Esophagus squamous epithelium (tissue), 5 donors: ENCODE measurements at regions not wholly inside any gene's neighbourhood (a gene's known extent, or its start where the extent isn't known, plus 50 kb on each side); places are given as distances from the start of the nearest gene placed in this dataset.

Source experiments
- DNase-seq: peaks from one replicate; lab custom pipeline; 2025; lab: John Stamatoyannopoulos, UW
- H3K27ac ChIP-seq, 4 donors: fragments of 200-600 bp; sonication (generic); one replicate each; pipeline ENCODE4 v1.5.1; 2016 to 2019; ENCODE audit warnings: mild to moderate bottlenecking in 1 of 4
- H3K27me3 ChIP-seq, 4 donors: fragments of 200-600 bp; sonication (generic); 1 replicate in 3 of 4; 2 replicates in 1 of 4; pipeline versions ENCODE4 v1.5.1 to v1.6.0; 2017 to 2021; ENCODE audit warnings: antibody characterized with exemption in 1 of 4
- H3K36me3 ChIP-seq, 3 donors: fragments of 200-600 bp; sonication (generic); one replicate each; pipeline ENCODE4 v1.5.1; 2016 to 2019
- H3K4me1 ChIP-seq, 3 donors: fragments of 200-600 bp; sonication (generic); one replicate each; pipeline ENCODE4 v1.5.1; 2017 to 2019
- H3K4me3 ChIP-seq, 4 donors: fragments of 200-600 bp; sonication (generic); 1 replicate in 3 of 4; 2 replicates in 1 of 4; pipeline ENCODE4 v1.5.1; 2016 to 2019; ENCODE audit warnings: mild to moderate bottlenecking in 2 of 4, moderate library complexity in 1 of 4
- H3K9me3 ChIP-seq, 3 donors: fragments of 200-600 bp; sonication (generic); one replicate each; pipeline ENCODE4 v1.5.1; 2016 to 2019
- POLR2A ChIP-seq, 4 donors: fragments of 450-650 bp; IDR thresholded peaks; one replicate each; pipeline ENCODE4 v1.6.1; 2017; ENCODE audit warnings: antibody characterized with exemption in 4 of 4, mild to moderate bottlenecking in 4 of 4, moderate library complexity in 3 of 4
- WGBS, 2 donors: methylation state at CpG; one replicate each; pipeline ENCODE4 v1.1.5; 2018; 5-methylcytosine and 5-hydroxymethylcytosine counted together
- intact Hi-C: fragments of 100-400 bp; cut with DNase I; formaldehyde crosslinking; loops from one replicate; pipeline ENCODE4 v1.15.0; 2022
- TF ChIP-seq, protein P1 (sequence below), 6 experiments: fragments of 450-650 bp in 4 of 6; fragments of 200-600 bp in 2 of 6; sonication (generic) in 2 of 6; IDR thresholded peaks; one replicate each; pipeline ENCODE4 v1.5.1; 2016 to 2019; ENCODE audit warnings: antibody characterized with exemption in 6 of 6, mild to moderate bottlenecking in 4 of 6, moderate library complexity in 4 of 6
- donor health status: DM: yes; HTN: yes; CAD: no.

DNA sequence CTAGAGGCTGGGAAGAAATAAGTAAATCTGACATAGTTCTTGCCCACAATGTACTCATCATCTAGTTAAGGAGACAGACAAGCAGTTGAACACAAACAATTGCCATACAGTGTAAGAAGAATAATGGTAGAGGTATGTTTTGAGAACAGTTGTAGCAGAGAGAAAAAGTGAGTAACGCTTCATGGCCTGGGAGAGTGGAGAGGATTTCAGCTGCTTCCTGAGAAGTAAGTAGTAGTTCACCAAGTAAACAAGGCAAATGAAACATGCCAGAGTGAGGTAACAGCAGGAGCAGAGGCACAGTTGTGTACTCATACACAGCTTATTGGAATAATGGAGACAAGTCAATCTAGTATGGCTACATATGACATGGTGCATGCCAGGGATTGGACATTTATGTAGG lies 53.6 kb upstream of the RAP2C start:
- no peak for TF ChIP-seq POLR2A (IDR thresholded peaks at IDR 0.05)
- TF ChIP-seq, protein P1, sequence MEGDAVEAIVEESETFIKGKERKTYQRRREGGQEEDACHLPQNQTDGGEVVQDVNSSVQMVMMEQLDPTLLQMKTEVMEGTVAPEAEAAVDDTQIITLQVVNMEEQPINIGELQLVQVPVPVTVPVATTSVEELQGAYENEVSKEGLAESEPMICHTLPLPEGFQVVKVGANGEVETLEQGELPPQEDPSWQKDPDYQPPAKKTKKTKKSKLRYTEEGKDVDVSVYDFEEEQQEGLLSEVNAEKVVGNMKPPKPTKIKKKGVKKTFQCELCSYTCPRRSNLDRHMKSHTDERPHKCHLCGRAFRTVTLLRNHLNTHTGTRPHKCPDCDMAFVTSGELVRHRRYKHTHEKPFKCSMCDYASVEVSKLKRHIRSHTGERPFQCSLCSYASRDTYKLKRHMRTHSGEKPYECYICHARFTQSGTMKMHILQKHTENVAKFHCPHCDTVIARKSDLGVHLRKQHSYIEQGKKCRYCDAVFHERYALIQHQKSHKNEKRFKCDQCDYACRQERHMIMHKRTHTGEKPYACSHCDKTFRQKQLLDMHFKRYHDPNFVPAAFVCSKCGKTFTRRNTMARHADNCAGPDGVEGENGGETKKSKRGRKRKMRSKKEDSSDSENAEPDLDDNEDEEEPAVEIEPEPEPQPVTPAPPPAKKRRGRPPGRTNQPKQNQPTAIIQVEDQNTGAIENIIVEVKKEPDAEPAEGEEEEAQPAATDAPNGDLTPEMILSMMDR (IDR thresholded peaks at IDR 0.05) = no peak
- intact Hi-C loops = no loop called here
- no peaks in the 10 kb centered on the region for H3K27me3 ChIP-seq
- H3K4me3 ChIP-seq = no peak overlapping the region
- no peak for DNase-seq
- 80% methylated on average over 1 of the region's 1 CpG for WGBS, 2 donors
- no peaks in the 10 kb centered on the region for H3K9me3 ChIP-seq
- H3K36me3 ChIP-seq = no peaks in the 10 kb centered on the region
- peaks cover 0 to 36% (median 7%) of the 10 kb centered on the region in 3 donors for H3K4me1 ChIP-seq
- peak overlapping the region; percentile 64 to 88 (median 82) for H3K27ac ChIP-seq

DNA sequence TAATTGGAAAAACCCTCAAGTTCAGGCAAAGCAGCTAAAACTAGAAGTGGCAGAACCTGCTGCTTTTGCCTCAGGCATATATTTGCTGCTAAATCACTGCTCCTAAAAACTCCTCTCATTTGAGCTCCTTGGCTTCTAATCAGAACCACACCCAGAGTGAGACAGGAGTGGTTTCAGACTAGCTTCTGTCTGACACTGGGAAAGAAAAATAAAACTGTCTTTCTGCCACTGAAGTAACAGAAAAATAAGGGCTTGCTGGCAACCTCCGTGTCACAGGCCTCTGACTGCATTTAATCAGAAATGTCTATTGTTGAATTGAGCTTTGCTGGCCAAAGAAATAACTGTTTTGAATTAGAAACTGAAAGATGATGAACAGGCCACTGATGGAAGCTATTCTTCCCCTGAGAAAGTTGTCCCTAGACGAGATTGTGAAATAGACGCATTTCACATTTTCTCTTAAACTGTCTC lies 52.1 kb upstream of the RAP2C start:
- Histone ChIP-seq H3K9me3 (no peaks in the 10 kb centered on the region), H3K4me3 (peak overlapping the region in 3 of 4 donors; percentile 21 to 26 (median 22)), H3K36me3 (no peaks in the 10 kb centered on the region), H3K27me3 (no peaks in the 10 kb centered on the region), H3K4me1 (peaks cover 0 to 40% (median 7%) of the 10 kb centered on the region in 3 donors), H3K27ac (peak overlapping the region; percentile 64 to 88 (median 82))
- DNase-seq = no peak
- intact Hi-C loops = no loop called here
- WGBS, 2 donors = 22 to 39% methylated on average over 3 of the region's 3 CpGs
- no peak for TF ChIP-seq POLR2A (IDR thresholded peaks at IDR 0.05)
- TF ChIP-seq, protein P1 (IDR thresholded peaks at IDR 0.05) = no peak

DNA sequence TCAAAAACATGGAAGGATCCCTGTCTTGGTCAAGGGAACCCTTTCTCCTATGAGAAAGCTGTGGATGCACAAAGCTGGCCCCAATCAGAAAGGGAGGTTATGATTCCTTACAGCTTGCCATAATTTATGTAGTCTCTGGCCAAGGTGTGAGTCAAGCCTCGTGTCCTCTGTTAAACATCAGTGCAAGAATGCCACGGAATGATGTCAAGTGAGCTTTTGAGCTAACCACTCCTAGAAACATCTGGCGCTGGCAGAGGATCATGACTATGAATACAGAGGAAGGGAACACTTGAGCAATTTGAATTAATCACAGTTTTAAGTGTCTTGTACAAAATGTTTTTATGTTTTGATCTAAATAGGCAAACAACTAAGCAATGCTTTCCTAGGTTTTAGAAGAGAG lies 51.5 kb upstream of the RAP2C start:
- intact Hi-C loops = no loop called here
- no peaks in the 10 kb centered on the region for H3K27me3 ChIP-seq
- H3K36me3 ChIP-seq = no peaks in the 10 kb centered on the region
- peak; percentile 0 for DNase-seq
- no peak for TF ChIP-seq POLR2A (IDR thresholded peaks at IDR 0.05)
- TF ChIP-seq, protein P1 (IDR thresholded peaks at IDR 0.05) = no peak
- peak overlapping the region in 3 of 4 donors; percentile 21 to 26 (median 22) for H3K4me3 ChIP-seq
- WGBS, 2 donors = 17 to 30% methylated on average over 2 to 3 of the region's 3 CpGs
- H3K9me3 ChIP-seq = no peaks in the 10 kb centered on the region
- peaks cover 0 to 41% (median 7%) of the 10 kb centered on the region in 3 donors for H3K4me1 ChIP-seq
- H3K27ac ChIP-seq = peak overlapping the region; percentile 64 to 88 (median 82)

DNA sequence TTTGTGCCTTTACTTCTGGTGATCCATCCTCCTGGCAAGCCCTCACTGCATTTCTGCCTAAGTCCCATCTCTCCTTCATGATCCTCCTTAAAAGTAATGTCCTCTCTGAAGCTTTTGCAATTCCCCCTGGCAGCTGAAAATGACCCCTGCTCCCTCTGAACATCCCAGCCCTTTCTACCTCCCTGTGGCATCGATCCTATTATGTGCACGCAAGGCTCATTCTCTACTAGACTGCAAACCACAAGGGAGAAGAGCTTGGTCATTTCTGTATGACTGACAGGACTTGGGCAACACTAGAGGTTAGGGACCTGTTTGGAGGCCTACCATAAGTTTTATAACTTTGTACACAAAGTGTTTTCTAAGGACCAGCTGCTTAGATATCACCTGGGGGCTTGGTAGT lies 50.8 kb upstream of the RAP2C start:
- WGBS, 2 donors = 80 to 100% methylated on average over 1 to 2 of the region's 2 CpGs
- no peaks in the 10 kb centered on the region for H3K27me3 ChIP-seq
- TF ChIP-seq, protein P1 (IDR thresholded peaks at IDR 0.05) = no peak
- no peak for TF ChIP-seq POLR2A (IDR thresholded peaks at IDR 0.05)
- H3K9me3 ChIP-seq = no peaks in the 10 kb centered on the region
- peaks cover 0 to 41% (median 7%) of the 10 kb centered on the region in 3 donors for H3K4me1 ChIP-seq
- H3K36me3 ChIP-seq = no peaks in the 10 kb centered on the region
- DNase-seq = no peak
- intact Hi-C loops = no loop called here
- H3K4me3 ChIP-seq = no peak overlapping the region
- H3K27ac ChIP-seq = peak overlapping the region; percentile 49 to 88 (median 82)
